8988T (cell line): ENCODE measurements at regions not wholly inside any gene's neighbourhood (a gene's known extent, or its start where the extent isn't known, plus 50 kb on each side); places are given as distances from the start of the nearest gene placed in this dataset.
"Not testable (repeated sequence)": the region's sequence is repeated elsewhere in the genome, so short reads cannot be mapped to it uniquely, and the experiment has no call there.

ENCODE experiments used
- DNase-seq: peaks from one replicate; pipeline ENCODE4 v3.0.0; 2011

GRCh38 chr14:44385296-44385695 is 121.8 kb downstream of the FSCB start:
- not testable (repeated sequence) for DNase-seq

DNA sequence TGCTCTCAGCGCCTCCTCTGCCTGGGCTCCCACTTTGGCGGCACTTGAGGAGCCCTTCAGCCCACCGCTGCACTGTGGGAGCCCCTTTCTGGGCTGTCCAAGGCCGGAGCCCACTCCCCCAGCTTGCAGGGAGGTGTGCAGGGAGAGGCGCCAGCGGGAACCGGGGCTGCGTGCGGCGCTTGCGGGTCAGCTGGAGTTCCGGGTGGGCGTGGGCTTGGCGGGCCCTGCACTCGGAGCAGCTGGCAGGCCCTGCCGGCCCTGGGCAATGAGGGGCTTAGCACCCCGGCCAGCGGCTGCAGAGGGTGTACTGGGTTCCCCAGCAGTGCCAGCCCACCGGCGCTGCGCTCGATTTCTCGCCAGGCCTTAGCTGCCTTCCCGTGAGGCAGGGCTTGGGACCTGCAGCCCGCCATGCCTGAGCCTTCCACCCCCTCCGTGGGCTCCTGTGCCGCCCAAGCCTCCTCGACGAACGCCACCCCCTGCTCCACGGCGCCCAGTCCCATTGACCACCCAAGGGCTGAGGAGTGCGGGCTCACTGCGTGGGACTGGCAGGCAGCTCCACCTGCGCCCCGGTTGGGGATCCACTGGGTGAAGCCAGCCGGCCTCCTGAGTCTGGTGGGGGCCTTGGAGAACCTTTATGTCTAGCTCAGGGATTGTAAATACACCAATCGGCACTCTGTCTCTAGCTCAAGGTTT is 122.3 kb downstream of the FSCB start:
- not testable (repeated sequence) for DNase-seq

DNA sequence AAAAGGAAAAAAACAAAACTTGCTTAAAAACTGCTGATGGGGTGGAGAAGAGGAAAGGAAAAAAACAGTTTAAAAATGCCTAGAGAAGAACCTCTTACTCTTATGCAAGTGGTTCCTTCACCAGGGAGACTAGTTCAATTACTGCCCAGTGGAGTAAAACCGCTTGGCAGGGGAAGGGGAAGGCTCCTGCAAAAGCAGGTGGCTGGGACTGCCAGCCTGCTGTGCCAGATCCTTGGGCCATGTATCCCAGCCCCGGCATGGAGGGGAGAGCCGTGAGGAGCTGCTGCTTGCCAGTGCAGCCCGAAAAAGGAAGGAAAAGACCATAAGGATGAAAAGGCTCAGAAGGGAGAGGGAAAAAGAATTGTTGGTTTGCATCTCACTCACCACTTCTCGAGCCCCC is 123.0 kb downstream of the FSCB start:
- DNase-seq = no peak

DNA sequence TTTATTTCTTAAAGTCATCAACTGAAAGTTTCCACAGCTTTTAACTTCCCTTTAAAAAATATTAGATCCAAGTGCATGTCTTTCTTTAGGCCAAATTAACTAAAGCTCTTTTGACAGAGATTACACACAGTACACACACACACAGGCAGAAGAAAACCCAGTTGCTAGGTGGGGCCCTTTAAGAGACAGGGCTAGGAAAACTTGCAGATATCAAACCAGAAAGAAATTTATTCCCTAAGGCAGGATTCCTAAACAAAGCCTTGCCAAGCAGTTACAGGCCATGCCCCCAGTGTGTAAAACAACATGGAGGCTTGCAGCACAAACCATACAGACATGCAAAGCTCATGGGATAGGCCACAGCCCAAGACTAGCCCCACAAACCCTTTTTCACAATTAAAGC is 123.4 kb downstream of the FSCB start:
- no peak for DNase-seq

- DNase-seq = no peak
Observed at GRCh38 chr14:44379292-44379977, 127.6 kb downstream of the FSCB start.

DNA sequence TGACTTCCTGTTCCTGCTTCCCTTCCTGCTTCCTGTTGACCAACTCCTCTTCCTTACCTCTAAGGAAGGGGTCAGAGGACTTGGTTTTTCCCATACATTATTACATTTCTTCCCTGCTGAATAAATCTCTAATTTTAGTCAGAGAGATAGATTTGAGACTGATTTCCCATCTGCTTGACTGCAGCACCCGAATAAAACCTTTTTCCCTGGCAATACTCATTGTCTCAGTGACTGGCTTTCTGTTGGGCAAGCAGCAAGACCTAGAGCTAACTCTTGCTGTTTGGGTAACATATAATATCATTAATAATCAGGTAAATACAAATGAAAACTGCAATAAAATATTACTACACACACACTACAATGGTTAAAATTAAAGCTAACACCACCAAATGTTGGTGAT is 132.2 kb downstream of the FSCB start:
- DNase-seq = no peak

DNA sequence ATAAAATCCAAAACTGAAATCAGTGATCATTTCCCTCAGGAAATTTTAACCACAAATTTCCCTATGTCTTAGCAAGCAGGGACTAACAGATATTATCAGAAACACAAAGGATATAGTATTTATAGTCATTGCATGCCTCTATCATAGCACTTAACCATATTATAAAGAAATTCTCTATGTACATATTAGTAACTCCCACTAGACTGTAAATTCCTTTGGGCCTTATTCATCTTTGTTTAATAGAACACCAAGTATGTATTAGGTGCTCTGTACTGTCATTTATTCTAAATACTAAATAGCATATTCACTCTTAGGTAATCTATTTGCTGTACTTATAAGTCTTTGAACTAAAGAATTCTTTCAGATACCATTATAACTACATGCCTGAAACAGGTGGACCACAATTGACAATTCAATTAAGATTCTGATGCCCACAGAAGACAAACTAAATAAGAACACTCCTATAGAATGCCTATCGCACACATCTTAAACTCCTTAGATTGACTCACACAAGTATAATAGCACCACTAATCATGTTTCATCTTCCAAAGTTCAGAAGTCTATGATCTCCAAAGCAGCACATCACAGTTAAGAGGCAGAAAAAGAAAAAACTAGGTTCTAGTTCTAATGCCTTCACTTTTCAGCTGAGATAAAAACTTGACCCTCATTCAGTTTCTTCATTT is 134.1 kb downstream of the FSCB start:
- DNase-seq = no peak

GRCh38 chr14:44372231-44372630 is 134.9 kb downstream of the FSCB start:
- no peak for DNase-seq

DNA sequence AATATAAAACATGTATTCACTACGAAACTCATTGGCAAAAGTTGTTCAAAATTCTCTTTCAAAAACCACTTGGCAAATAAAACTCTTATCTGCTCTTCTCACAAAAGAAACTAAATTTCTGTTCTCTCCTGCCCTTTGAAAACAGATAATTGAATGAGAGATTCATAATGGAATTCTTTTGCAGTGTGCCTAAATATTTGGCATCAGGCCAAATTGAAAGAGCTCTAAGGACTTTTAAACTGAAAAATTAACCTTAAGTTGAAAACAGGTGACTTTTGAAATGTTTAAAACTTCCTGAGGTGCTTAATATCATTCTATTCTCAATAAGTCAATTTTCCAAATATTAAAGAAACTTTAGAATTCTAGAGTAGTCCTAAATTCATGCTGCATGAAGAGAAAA is 136.4 kb downstream of the FSCB start:
- no peak for DNase-seq

- DNase-seq = no peak
Observed at GRCh38 chr14:44369401-44370123, 137.5 kb downstream of the FSCB start.

DNA sequence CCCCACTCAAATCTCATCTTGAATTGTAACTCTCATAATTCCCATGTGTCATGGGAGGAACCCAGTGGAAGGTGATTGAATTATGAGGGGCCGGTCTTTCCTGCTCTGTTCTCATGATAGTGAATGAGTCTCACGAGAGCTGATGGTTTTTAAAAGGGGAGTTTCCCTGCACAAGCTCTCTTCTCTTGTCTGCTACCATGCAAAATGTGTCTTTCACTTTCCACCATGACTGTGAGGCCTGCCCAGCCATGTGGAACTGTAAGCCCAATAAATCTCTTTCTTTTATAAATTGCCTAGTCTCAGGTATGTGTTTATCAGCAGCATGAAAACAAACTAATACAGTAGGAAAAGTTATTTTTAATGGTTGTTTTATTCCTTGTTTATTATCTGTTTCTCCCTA is 146.0 kb downstream of the FSCB start:
- DNase-seq = no peak

GRCh38 chr14:44353805-44354204 is 153.3 kb downstream of the FSCB start:
- DNase-seq = no peak

- no peak for DNase-seq
Observed at GRCh38 chr14:44352201-44352600, 154.9 kb downstream of the FSCB start.

DNA sequence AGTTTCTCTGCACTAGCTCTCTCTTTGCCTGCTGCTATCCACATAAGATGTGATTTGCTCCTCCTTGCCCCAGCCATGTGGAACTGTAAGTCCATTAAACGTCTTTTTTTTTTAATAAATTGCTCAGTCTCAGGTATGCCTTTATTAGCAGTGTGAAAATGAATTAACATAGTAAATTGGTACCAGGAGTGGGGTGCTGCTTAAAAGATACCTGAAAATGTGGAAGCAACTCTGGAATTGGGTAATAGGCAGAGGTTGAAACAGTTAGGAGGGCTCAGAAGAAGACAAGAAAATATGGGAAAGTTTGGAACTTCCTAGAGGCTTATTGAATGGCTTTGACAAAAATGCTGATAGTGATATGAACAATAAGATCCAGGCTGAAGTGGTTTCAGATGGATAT is 159.8 kb downstream of the FSCB start:
- no peak for DNase-seq

DNA sequence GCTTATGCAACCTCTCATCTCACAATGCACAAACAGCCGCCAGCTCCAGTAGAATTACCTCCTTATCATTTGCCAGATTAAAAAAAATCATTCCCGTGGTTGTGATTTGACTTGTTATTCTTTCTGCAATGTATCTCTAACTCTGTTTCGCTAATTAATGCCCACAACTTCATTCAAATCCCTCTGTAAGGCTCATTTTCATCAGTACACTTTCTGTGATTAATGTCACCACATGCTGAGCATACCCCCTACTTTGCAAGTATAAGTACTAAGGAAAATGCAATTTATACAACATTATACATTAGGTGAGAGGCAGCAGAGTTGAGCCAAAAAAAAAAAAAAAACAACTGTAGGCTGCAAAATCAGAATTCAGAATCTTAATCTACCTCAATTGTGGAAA is 166.0 kb downstream of the FSCB start:
- DNase-seq = no peak

DNA sequence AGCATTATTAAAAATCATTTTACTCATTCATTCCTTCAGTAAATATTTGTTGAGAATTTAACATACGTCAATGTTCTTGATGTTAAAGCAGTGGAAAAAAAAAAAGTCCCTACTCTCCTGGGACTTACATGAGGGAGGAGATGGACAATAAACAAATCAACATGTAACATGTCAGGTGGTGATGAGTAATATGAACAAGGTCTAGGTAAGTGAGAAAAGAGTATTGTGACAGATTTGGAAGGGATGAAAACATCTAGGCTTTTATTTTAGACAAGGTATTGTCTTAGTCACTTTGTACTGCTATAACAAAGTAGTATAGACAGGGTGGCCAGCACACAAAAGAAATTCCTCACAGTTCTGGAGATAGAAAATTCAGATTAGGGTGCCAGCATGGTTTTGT is 167.2 kb downstream of the FSCB start:
- no peak for DNase-seq

GRCh38 chr14:44339231-44339630 is 167.9 kb downstream of the FSCB start:
- DNase-seq = no peak

DNA sequence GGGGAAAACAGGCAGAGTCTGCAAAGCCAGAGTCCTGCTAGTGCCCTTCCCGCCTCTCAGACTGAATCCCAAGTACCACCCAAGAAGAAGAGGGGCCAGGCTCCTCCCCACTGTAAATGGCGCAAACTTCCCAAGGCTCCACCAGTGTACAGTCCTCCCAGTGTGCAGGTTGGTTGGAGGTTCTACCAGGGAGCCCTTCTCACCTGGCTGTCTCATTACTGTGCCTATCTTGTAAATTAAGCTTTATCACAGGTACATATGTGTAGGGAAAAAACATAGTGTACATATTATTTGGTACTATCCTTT is 189.7 kb downstream of the FSCB start:
- DNase-seq = no peak

DNA sequence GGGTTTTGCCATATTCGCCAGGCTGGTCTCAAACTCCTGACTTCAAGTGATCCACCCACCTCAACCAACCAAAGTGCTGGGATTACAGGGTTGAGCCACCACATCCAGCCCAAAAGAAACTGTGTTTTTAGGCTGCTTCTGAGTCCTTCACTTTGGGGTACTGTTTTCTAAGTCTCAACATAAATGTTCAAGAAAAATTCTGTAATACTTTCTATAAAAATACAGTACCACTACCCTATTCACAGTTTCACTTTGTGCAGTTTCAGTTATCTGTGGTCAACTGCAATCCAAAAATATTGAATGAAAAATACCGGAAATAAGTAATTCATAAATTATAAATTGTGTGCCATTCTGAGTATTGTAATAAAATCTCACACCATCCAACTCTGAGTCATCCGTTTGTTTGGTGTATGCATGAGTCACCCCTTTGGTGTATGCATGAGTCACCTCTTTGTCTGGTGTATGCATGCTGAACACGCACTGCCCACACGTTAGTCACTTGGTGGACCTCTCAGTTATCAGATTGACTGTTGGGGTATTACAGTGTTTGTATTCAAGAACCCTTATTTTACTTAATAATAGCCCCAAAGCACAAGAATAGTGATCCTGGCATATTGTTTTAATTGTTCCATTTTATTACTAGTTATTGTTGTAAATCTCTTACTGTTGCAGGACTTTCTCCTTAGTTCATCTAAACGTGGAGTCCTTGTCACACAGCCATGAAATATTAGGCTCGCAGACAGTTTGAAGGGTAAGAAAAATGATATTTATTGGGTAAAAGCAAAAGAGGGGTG is 190.2 kb downstream of the FSCB start:
- peak; percentile 16 for DNase-seq

- DNase-seq = no peak
Observed at GRCh38 chr14:44309331-44309730, 197.8 kb downstream of the FSCB start.

DNA sequence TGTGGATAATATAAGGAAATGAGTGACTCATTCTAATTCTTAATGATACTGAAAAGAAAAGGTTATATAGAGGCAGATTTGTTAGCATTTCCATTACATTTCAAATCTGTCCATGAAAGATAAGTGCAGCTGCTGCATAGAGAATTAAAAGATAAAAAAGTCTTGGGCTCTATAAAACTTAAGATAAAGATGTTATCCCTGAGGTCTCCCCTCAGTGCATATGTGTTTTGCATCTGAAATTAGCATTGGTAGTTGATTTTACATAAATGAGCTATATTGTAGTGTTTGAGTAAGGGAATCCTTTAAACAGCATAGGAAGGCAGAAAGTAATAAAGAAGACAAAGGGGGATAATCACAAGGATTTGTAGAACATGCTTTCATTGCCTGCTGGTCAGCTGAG is 206.2 kb downstream of the FSCB start:
- DNase-seq = no peak

DNA sequence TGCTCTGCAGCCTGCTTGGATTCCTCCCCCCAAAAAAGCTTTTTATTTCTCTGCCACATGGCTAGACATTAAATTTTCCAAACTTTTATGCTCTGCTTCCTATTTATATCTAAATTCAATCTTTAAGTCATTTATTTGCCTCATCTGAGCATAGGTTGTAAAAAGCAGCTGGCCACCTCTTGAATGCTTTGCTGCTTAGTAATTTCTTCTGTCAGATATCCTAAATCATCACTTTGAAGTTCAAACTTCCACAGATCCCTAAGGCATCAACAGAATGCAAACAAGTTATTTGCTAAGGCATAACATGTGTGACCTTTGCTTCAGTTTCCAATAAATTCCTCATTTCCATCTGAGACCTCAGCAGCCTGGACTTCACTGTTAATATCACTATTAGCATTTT is 209.6 kb downstream of the FSCB start:
- DNase-seq = no peak

DNA sequence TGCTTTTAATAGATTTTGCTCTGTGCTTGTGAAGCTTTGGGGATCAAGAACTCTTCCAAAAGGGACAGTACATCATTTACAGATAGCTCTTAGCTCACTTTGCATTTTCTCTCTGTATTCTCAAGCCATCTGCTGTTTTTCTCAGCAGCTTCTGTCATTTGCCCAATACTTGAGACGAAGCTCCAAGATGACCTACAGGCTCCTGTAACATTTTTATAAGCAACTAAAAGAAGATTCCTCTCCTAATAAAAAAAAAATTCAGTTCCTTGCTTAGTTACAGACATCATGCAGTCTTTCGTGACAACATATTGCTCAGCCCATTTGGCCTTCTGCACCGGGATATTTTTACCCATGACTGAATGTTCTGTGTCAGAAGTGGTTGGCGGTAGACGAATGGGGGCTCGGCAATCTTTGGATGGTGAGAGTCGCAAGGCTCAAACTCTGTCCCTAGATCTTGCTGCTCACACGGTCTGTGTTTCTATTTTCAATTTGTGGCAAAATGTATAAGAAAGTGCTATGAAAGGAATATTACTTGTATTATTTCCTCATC is 215.6 kb downstream of the FSCB start:
- no peak for DNase-seq
